ENCODE measurements at regions not wholly inside any gene's neighbourhood (a gene's known extent, or its start where the extent isn't known, plus 50 kb on each side); places are given as distances from the start of the nearest gene placed in this dataset.

DNA sequence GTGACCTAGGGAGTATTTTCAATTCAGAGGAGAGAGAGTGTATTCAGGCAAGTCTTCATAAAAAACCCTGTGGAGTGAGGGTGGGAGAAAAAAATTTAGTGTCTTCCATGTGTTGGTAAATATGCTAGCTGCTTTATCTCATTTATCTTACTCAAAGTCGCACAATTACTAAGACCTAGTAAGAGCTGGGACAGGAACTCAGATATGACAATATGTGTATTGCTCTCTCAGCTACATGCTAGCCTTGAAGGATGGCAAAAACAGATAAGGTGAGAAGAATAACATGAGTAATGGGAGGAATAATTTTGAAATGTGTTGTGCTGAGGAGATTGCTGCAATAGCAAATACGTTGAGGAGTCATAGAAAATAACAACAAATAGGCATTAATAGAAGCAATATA is 458.6 kb downstream of the SH2D1A start (continued):
- TF ChIP-seq SNAI2 (CRISPR knock-in tag; IDR thresholded peaks at IDR 0.05) (no peak), PPARA (CRISPR knock-in tag; IDR thresholded peaks at IDR 0.05; ENCODE audit: borderline replicate concordance) (no peak), OSR1 (CRISPR knock-in tag; IDR thresholded peaks at IDR 0.05) (no peak), BACH2 (CRISPR knock-in tag; IDR thresholded peaks at IDR 0.05; ENCODE audit: borderline replicate concordance) (no peak), ZNF565 (CRISPR knock-in tag; conservative IDR thresholded peaks at IDR 0.05; ENCODE audit: low read depth) (no peak), ZNF8 (CRISPR knock-in tag; IDR thresholded peaks at IDR 0.05) (no peak)

DNA sequence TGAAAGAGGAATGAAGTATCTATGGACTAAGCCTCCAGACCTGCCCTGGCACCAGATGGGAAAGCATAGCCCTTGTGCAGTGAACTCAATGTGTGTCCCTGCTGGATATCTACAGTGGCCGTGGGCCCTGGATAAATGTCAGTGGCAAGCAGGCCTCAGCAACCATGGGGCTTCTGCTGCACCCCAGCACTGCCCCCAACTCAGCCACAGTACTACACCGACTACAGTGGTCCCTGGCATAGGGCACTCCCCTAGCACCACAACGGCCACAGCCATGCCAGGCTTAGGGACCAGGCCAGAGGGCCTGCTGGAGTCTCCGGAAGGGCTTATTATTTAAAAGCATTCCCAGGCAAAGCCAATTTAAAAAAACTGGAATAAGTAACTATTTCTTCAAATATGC is 459.1 kb downstream of the SH2D1A start:
- ATAC-seq, result no peak
- TF ChIP-seq ZNF8 (CRISPR knock-in tag; IDR thresholded peaks at IDR 0.05) (no peak), TCF4 (CRISPR knock-in tag; IDR thresholded peaks at IDR 0.05; ENCODE audit: borderline replicate concordance) (no peak), ZC3H10 (CRISPR knock-in tag; IDR thresholded peaks at IDR 0.05) (no peak), OSR1 (CRISPR knock-in tag; IDR thresholded peaks at IDR 0.05) (no peak), ZFP30 (CRISPR knock-in tag; IDR thresholded peaks at IDR 0.05) (no peak), PPARA (CRISPR knock-in tag; IDR thresholded peaks at IDR 0.05; ENCODE audit: borderline replicate concordance) (no peak), ZNF565 (CRISPR knock-in tag; conservative IDR thresholded peaks at IDR 0.05; ENCODE audit: low read depth) (no peak), RARB (CRISPR knock-in tag; IDR thresholded peaks at IDR 0.05) (no peak), BACH2 (CRISPR knock-in tag; IDR thresholded peaks at IDR 0.05; ENCODE audit: borderline replicate concordance) (no peak), TOX (CRISPR knock-in tag; IDR thresholded peaks at IDR 0.05; ENCODE audit: borderline replicate concordance) (no peak), GLIS3 (CRISPR knock-in tag; IDR thresholded peaks at IDR 0.05) (no peak)
- TF ChIP-seq, protein P1, sequence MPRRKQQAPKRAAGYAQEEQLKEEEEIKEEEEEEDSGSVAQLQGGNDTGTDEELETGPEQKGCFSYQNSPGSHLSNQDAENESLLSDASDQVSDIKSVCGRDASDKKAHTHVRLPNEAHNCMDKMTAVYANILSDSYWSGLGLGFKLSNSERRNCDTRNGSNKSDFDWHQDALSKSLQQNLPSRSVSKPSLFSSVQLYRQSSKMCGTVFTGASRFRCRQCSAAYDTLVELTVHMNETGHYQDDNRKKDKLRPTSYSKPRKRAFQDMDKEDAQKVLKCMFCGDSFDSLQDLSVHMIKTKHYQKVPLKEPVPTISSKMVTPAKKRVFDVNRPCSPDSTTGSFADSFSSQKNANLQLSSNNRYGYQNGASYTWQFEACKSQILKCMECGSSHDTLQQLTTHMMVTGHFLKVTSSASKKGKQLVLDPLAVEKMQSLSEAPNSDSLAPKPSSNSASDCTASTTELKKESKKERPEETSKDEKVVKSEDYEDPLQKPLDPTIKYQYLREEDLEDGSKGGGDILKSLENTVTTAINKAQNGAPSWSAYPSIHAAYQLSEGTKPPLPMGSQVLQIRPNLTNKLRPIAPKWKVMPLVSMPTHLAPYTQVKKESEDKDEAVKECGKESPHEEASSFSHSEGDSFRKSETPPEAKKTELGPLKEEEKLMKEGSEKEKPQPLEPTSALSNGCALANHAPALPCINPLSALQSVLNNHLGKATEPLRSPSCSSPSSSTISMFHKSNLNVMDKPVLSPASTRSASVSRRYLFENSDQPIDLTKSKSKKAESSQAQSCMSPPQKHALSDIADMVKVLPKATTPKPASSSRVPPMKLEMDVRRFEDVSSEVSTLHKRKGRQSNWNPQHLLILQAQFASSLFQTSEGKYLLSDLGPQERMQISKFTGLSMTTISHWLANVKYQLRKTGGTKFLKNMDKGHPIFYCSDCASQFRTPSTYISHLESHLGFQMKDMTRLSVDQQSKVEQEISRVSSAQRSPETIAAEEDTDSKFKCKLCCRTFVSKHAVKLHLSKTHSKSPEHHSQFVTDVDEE (CRISPR knock-in tag; IDR thresholded peaks at IDR 0.05), result no peak

DNA sequence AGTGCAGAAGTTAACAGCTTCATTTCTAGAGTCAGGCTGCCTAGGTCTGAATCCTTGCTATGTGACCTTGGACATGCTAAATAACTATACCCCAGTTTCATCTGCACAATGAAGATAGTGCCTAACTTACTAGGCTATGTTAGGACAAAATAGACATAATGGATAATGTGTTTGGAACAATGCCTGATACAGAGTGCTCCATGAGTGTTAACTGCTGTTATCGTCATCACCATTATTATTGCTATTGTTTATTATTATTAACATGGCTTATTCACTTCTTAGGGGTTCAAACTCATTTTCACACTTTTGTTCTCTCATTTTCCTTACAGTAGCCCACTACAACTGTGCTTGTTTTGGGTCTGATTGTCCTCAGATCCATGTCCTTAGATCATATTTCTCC is 467.7 kb downstream of the SH2D1A start:
- TF ChIP-seq ESRRG (CRISPR knock-in tag; IDR thresholded peaks at IDR 0.05), result no peak

DNA sequence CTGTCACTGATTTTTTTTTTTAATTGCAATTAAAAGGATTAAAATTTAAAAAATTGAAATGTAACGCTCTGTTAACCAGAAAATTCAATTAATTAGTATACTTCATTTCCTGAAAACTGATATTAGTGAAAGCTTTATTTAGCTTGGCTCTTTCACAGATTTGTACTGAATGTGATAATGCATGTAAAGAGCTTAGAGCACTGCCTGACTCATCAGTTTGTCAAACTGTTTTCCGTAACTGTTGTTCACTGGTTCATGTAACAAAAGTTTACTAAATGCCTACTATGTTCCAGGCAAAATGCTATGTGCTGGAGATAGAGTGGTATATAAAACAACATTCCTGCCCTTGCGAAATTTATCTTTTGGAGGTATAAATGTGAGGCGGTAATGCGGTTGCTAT is 471.7 kb downstream of the SH2D1A start:
- no peak for TF ChIP-seq ESRRG (CRISPR knock-in tag; IDR thresholded peaks at IDR 0.05)
- no peak for TF ChIP-seq ZFP3 (CRISPR knock-in tag; IDR thresholded peaks at IDR 0.05)
- ATAC-seq, result no peak

More for the DNA sequence above, 467.7 kb downstream of the SH2D1A start:
- no peak for ATAC-seq

DNA sequence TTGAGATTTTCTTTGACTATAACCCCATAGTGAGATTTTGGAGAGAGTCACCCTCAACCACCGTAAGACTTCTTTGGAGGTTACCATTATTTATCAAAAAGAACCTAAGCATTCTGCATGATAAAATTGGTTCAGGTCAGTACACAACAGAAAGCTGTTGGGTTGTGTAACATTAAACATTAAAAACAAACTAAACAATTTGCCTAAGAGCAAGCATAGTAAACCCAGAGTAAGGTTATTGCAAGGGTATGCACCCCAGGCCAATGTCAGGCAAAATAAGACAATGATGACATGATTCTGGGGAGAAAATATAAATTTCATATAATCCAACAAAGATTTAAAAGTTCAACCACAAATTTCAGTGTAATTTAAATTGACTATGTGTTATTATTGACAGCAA is 472.4 kb downstream of the SH2D1A start:
- TF ChIP-seq, protein P2, sequence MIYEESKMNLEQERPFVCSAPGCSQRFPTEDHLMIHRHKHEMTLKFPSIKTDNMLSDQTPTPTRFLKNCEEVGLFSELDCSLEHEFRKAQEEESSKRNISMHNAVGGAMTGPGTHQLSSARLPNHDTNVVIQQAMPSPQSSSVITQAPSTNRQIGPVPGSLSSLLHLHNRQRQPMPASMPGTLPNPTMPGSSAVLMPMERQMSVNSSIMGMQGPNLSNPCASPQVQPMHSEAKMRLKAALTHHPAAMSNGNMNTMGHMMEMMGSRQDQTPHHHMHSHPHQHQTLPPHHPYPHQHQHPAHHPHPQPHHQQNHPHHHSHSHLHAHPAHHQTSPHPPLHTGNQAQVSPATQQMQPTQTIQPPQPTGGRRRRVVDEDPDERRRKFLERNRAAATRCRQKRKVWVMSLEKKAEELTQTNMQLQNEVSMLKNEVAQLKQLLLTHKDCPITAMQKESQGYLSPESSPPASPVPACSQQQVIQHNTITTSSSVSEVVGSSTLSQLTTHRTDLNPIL (CRISPR knock-in tag; IDR thresholded peaks at IDR 0.05; ENCODE audit: low read depth), result no peak
- TF ChIP-seq ISL1 (CRISPR knock-in tag; IDR thresholded peaks at IDR 0.05) (no peak), RARB (CRISPR knock-in tag; IDR thresholded peaks at IDR 0.05) (no peak), CSDC2 (CRISPR knock-in tag; IDR thresholded peaks at IDR 0.05) (no peak), GLIS3 (CRISPR knock-in tag; IDR thresholded peaks at IDR 0.05) (no peak), ZC3H10 (CRISPR knock-in tag; IDR thresholded peaks at IDR 0.05) (no peak), BACH2 (CRISPR knock-in tag; IDR thresholded peaks at IDR 0.05; ENCODE audit: borderline replicate concordance) (no peak), SNAI2 (CRISPR knock-in tag; IDR thresholded peaks at IDR 0.05) (no peak), TCF4 (CRISPR knock-in tag; IDR thresholded peaks at IDR 0.05; ENCODE audit: borderline replicate concordance) (no peak), ZNF70 (CRISPR knock-in tag; IDR thresholded peaks at IDR 0.05) (no peak)
- TF ChIP-seq, protein P3, sequence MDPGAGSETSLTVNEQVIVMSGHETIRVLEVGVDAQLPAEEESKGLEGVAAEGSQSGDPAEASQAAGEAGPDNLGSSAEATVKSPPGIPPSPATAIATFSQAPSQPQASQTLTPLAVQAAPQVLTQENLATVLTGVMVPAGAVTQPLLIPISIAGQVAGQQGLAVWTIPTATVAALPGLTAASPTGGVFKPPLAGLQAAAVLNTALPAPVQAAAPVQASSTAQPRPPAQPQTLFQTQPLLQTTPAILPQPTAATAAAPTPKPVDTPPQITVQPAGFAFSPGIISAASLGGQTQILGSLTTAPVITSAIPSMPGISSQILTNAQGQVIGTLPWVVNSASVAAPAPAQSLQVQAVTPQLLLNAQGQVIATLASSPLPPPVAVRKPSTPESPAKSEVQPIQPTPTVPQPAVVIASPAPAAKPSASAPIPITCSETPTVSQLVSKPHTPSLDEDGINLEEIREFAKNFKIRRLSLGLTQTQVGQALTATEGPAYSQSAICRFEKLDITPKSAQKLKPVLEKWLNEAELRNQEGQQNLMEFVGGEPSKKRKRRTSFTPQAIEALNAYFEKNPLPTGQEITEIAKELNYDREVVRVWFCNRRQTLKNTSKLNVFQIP (CRISPR knock-in tag; IDR thresholded peaks at IDR 0.05; ENCODE audit: borderline replicate concordance, low read depth), result no peak
- TF ChIP-seq, protein P1 (CRISPR knock-in tag; IDR thresholded peaks at IDR 0.05), result no peak
- TF ChIP-seq, protein P4, sequence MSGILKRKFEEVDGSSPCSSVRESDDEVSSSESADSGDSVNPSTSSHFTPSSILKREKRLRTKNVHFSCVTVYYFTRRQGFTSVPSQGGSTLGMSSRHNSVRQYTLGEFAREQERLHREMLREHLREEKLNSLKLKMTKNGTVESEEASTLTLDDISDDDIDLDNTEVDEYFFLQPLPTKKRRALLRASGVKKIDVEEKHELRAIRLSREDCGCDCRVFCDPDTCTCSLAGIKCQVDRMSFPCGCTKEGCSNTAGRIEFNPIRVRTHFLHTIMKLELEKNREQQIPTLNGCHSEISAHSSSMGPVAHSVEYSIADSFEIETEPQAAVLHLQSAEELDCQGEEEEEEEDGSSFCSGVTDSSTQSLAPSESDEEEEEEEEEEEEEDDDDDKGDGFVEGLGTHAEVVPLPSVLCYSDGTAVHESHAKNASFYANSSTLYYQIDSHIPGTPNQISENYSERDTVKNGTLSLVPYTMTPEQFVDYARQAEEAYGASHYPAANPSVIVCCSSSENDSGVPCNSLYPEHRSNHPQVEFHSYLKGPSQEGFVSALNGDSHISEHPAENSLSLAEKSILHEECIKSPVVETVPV (CRISPR knock-in tag; IDR thresholded peaks at IDR 0.05), result no peak
- TF ChIP-seq, protein P5, sequence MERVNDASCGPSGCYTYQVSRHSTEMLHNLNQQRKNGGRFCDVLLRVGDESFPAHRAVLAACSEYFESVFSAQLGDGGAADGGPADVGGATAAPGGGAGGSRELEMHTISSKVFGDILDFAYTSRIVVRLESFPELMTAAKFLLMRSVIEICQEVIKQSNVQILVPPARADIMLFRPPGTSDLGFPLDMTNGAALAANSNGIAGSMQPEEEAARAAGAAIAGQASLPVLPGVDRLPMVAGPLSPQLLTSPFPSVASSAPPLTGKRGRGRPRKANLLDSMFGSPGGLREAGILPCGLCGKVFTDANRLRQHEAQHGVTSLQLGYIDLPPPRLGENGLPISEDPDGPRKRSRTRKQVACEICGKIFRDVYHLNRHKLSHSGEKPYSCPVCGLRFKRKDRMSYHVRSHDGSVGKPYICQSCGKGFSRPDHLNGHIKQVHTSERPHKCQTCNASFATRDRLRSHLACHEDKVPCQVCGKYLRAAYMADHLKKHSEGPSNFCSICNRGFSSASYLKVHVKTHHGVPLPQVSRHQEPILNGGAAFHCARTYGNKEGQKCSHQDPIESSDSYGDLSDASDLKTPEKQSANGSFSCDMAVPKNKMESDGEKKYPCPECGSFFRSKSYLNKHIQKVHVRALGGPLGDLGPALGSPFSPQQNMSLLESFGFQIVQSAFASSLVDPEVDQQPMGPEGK (CRISPR knock-in tag; IDR thresholded peaks at IDR 0.05; ENCODE audit: borderline replicate concordance), result no peak
- no peak for ATAC-seq
